ENCODE measurements at regions not wholly inside any gene's neighbourhood (a gene's known extent, or its start where the extent isn't known, plus 50 kb on each side); places are given as distances from the start of the nearest gene placed in this dataset.

- DNase-seq (ENCODE audit: low spot score), result no peak
- no peak for FAIRE-seq
Measured at GRCh38 chr2:16013359-16013911, 73.1 kb downstream of the MYCN start.

- FAIRE-seq, result no peak
Measured at GRCh38 chr2:16012626-16013358, 72.4 kb downstream of the MYCN start.

GRCh38 chr2:16012029-16012596 lies 71.8 kb downstream of the MYCN start:
- DNase-seq (ENCODE audit: low spot score) (no peak), FAIRE-seq (no peak)

More at GRCh38 chr2:16012626-16013358, 72.4 kb downstream of the MYCN start:
- DNase-seq (ENCODE audit: low spot score), result no peak

GRCh38 chr2:16011621-16011960 lies 71.2 kb downstream of the MYCN start:
- DNase-seq (ENCODE audit: low spot score) (no peak), FAIRE-seq (no peak)

- DNase-seq (ENCODE audit: low spot score) (no peak), FAIRE-seq (no peak)
Measured at GRCh38 chr2:16010951-16011620, 70.7 kb downstream of the MYCN start.

GRCh38 chr2:16010011-16010410 lies 69.7 kb downstream of the MYCN start:
- no peak for DNase-seq (ENCODE audit: low spot score)
- no peak for FAIRE-seq

GRCh38 chr2:16009560-16009959 lies 69.2 kb downstream of the MYCN start:
- DNase-seq (ENCODE audit: low spot score), result no peak

GRCh38 chr2:16008856-16009255 lies 68.5 kb downstream of the MYCN start:
- FAIRE-seq (no peak), DNase-seq (ENCODE audit: low spot score) (no peak)

More at GRCh38 chr2:16009560-16009959, 69.2 kb downstream of the MYCN start:
- no peak for FAIRE-seq

- no peak for FAIRE-seq
- DNase-seq (ENCODE audit: low spot score), result no peak
Measured at GRCh38 chr2:16008331-16008850, 68.0 kb downstream of the MYCN start.

GRCh38 chr2:16007167-16007934 lies 67.0 kb downstream of the MYCN start:
- FAIRE-seq (no peak), DNase-seq (ENCODE audit: low spot score) (no peak)

- no peak for DNase-seq (ENCODE audit: low spot score)
- no peak for FAIRE-seq
Measured at GRCh38 chr2:16006537-16007166, 66.3 kb downstream of the MYCN start.

- FAIRE-seq (no peak), DNase-seq (ENCODE audit: low spot score) (peak; percentile 38)
Measured at GRCh38 chr2:16005816-16006536, 65.6 kb downstream of the MYCN start.

GRCh38 chr2:16005389-16005788 lies 65.0 kb downstream of the MYCN start:
- FAIRE-seq (no peak), DNase-seq (ENCODE audit: low spot score) (no peak)

- DNase-seq (ENCODE audit: low spot score) (no peak), FAIRE-seq (peak; percentile 42)
Measured at GRCh38 chr2:16003809-16004208, 63.5 kb downstream of the MYCN start.

GRCh38 chr2:16003152-16003551 lies 62.8 kb downstream of the MYCN start:
- DNase-seq (ENCODE audit: low spot score), result no peak
- no peak for FAIRE-seq

- DNase-seq (ENCODE audit: low spot score), result no peak
- FAIRE-seq, result no peak
Measured at GRCh38 chr2:16002575-16002974, 62.2 kb downstream of the MYCN start.

GRCh38 chr2:16002144-16002543 lies 61.8 kb downstream of the MYCN start:
- FAIRE-seq, result peak; percentile 27
- DNase-seq (ENCODE audit: low spot score), result no peak

GRCh38 chr2:16000642-16001041 lies 60.3 kb downstream of the MYCN start:
- FAIRE-seq (no peak), DNase-seq (ENCODE audit: low spot score) (no peak)

GRCh38 chr2:15999596-16000469 lies 59.5 kb downstream of the MYCN start:
- FAIRE-seq (no peak), DNase-seq (ENCODE audit: low spot score) (no peak)
